PC-3 (cell line): ENCODE measurements at regions not wholly inside any gene's neighbourhood (a gene's known extent, or its start where the extent isn't known, plus 50 kb on each side); places are given as distances from the start of the nearest gene placed in this dataset.

ENCODE experiments used
- EZH2 ChIP-seq: fragments of 300-600 bp; sonication (generic); IDR thresholded peaks from one replicate; pipeline ENCODE4 v1.6.1; 2017; ENCODE audit warnings: antibody characterized with exemption, mild to moderate bottlenecking, low read length; ENCODE audit not compliant: unreplicated experiment
- EZH2phosphoT487 ChIP-seq: fragments of 300-600 bp; sonication (generic); IDR thresholded peaks from 2 replicates; pipeline ENCODE4 v1.6.1; 2018; ENCODE audit warnings: mild to moderate bottlenecking, antibody characterized with exemption, low read length, borderline replicate concordance
- TF ChIP-seq, protein P1 (sequence below): fragments of 300-600 bp; sonication (generic); conservative IDR thresholded peaks from 2 replicates; pipeline ENCODE4 v1.5.1; 2017; ENCODE audit warnings: antibody characterized with exemption, low read depth, mild to moderate bottlenecking, low read length

DNA sequence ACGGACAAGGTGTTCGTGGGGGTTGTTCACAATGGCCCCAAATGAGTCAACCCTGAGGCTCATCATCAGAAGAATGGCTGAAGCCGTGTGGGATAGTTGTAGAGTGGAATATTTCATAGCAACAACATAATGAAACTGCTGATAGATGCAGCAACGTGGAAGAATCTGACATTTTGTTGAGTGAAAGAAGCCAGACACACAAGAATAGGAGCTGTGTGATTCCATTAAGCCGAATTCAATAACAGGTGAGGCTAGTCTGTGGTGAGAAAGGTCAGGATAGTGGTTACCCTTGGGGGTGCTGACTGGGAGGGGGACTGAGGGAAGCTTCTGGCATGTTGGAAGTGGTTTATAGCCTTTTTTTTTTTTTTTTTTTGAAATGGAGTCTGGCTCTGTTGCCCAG is 144.0 kb downstream of the SMAD6 start:
- TF ChIP-seq, protein P1, sequence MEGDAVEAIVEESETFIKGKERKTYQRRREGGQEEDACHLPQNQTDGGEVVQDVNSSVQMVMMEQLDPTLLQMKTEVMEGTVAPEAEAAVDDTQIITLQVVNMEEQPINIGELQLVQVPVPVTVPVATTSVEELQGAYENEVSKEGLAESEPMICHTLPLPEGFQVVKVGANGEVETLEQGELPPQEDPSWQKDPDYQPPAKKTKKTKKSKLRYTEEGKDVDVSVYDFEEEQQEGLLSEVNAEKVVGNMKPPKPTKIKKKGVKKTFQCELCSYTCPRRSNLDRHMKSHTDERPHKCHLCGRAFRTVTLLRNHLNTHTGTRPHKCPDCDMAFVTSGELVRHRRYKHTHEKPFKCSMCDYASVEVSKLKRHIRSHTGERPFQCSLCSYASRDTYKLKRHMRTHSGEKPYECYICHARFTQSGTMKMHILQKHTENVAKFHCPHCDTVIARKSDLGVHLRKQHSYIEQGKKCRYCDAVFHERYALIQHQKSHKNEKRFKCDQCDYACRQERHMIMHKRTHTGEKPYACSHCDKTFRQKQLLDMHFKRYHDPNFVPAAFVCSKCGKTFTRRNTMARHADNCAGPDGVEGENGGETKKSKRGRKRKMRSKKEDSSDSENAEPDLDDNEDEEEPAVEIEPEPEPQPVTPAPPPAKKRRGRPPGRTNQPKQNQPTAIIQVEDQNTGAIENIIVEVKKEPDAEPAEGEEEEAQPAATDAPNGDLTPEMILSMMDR, result no peak
- TF ChIP-seq EZH2, result no peak
- TF ChIP-seq EZH2phosphoT487, result no peak
